Liver (tissue), 3 donors: ENCODE measurements at regions not wholly inside any gene's neighbourhood (a gene's known extent, or its start where the extent isn't known, plus 50 kb on each side); places are given as distances from the start of the nearest gene placed in this dataset.

Experiments
- ATF3 ChIP-seq: IDR thresholded peaks from 2 replicates; pipeline ENCODE4 v1.6.1; 2016; ENCODE audit warnings: antibody characterized with exemption
- CTCF ChIP-seq: fragments of 150-350 bp; IDR thresholded peaks from 2 replicates; pipeline ENCODE4 v1.5.1; 2017; ENCODE audit warnings: improper control_type of control experiment, low read depth, low read length; ENCODE audit not compliant: missing input control
- FOXA1 ChIP-seq: IDR thresholded peaks from 2 replicates; pipeline ENCODE4 v1.6.1; 2016; ENCODE audit warnings: antibody characterized with exemption
- GABPA ChIP-seq, 2 donors: IDR thresholded peaks in 1 of 2; conservative IDR thresholded peaks in 1 of 2; 2 replicates each; pipeline ENCODE4 v1.6.1; 2016; ENCODE audit warnings: antibody characterized with exemption in 2 of 2, mild to moderate bottlenecking in 1 of 2, moderate library complexity in 1 of 2
- MAX ChIP-seq: IDR thresholded peaks from 2 replicates; pipeline ENCODE4 v1.6.1; 2016; ENCODE audit warnings: antibody characterized with exemption
- RAD21 ChIP-seq, 2 donors: IDR thresholded peaks; 2 replicates each; pipeline ENCODE4 v1.6.1; 2016; ENCODE audit warnings: antibody characterized with exemption in 2 of 2, mild to moderate bottlenecking in 2 of 2
- REST ChIP-seq: IDR thresholded peaks from 2 replicates; pipeline ENCODE4 v1.6.1; 2016; ENCODE audit warnings: antibody characterized with exemption, mild to moderate bottlenecking
- RXRA ChIP-seq, 2 donors: IDR thresholded peaks; 2 replicates each; pipeline ENCODE4 v1.6.1; 2017 to 2018; ENCODE audit warnings: antibody characterized with exemption in 2 of 2, mild to moderate bottlenecking in 1 of 2
- SP1 ChIP-seq: IDR thresholded peaks from 2 replicates; pipeline ENCODE4 v1.6.1; 2018; ENCODE audit warnings: antibody characterized with exemption, mild to moderate bottlenecking
- TAF1 ChIP-seq: conservative IDR thresholded peaks from 2 replicates; pipeline ENCODE4 v1.6.1; 2016; ENCODE audit warnings: antibody characterized with exemption, mild to moderate bottlenecking
- YY1 ChIP-seq: IDR thresholded peaks from 2 replicates; pipeline ENCODE4 v1.6.1; 2016; ENCODE audit warnings: antibody characterized with exemption, mild to moderate bottlenecking
- ZBTB33 ChIP-seq: IDR thresholded peaks from 2 replicates; pipeline ENCODE4 v1.6.1; 2016; ENCODE audit warnings: antibody characterized with exemption
- donor health status: healthy.
- donor health status: healthy.

- TF ChIP-seq RXRA (IDR thresholded peaks at IDR 0.05) (no peak), CTCF (no peak), SP1 (no peak), RAD21 (IDR thresholded peaks at IDR 0.05) (no peak), YY1 (no peak), REST (no peak), ATF3 (no peak), TAF1 (no peak), ZBTB33 (no peak), MAX (no peak), GABPA (IDR thresholded peaks at IDR 0.05 in 1 of 2, conservative IDR thresholded peaks at IDR 0.05 in 1 of 2) (no peak), FOXA1 (no peak)
Observed at GRCh38 chr12:124460771-124461170, 106.6 kb downstream of the NCOR2 start.
